ENCODE measurements at regions not wholly inside any gene's neighbourhood (a gene's known extent, or its start where the extent isn't known, plus 50 kb on each side); places are given as distances from the start of the nearest gene placed in this dataset.

DNA sequence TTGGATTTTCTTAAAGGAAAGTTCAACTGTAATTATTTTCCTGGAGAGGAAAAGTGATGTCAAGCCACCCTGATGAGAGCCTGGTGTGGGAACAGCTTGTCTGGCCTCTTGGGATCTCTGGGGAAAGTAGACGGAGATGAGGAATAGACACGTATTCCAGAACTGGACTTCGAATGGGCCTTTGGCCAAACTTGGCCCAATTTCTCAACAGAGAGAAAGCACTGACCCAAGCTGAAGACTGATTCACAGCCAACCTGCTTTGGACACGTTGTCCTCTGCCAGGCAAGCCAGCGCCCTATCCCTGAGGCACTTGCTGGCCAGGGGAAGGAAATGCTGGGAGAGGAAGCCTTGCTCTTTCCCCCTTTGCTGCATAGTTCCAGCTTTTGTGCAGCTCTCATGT is 70.8 kb upstream of the CTAGE1 start:
- TF ChIP-seq, protein P1, sequence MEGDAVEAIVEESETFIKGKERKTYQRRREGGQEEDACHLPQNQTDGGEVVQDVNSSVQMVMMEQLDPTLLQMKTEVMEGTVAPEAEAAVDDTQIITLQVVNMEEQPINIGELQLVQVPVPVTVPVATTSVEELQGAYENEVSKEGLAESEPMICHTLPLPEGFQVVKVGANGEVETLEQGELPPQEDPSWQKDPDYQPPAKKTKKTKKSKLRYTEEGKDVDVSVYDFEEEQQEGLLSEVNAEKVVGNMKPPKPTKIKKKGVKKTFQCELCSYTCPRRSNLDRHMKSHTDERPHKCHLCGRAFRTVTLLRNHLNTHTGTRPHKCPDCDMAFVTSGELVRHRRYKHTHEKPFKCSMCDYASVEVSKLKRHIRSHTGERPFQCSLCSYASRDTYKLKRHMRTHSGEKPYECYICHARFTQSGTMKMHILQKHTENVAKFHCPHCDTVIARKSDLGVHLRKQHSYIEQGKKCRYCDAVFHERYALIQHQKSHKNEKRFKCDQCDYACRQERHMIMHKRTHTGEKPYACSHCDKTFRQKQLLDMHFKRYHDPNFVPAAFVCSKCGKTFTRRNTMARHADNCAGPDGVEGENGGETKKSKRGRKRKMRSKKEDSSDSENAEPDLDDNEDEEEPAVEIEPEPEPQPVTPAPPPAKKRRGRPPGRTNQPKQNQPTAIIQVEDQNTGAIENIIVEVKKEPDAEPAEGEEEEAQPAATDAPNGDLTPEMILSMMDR (IDR thresholded peaks at IDR 0.05): no peak
- TF ChIP-seq POLR2A (IDR thresholded peaks at IDR 0.05): no peak
